Aorta (tissue), 5 donors: ENCODE measurements at regions not wholly inside any gene's neighbourhood (a gene's known extent, or its start where the extent isn't known, plus 50 kb on each side); places are given as distances from the start of the nearest gene placed in this dataset.
"Not testable (repeated sequence)": the region's sequence is repeated elsewhere in the genome, so short reads cannot be mapped to it uniquely, and the experiment has no call there.

ENCODE experiments used
- ATAC-seq: fragments of 200-7000 bp; cut with Tn5 transposase; one replicate; pipeline ENCODE4 v1.9.1; 2022; ENCODE audit warnings: moderate library complexity; ENCODE audit not compliant: low FRiP score
- DNase-seq, 2 donors: peaks; one replicate each; pipeline ENCODE4 v3.0.0-alpha.2; 2020
- H3K27ac ChIP-seq, 2 donors: one replicate each; pipeline ENCODE4 v1.5.1; 2013; ENCODE audit warnings: low read length in 2 of 2, mild to moderate bottlenecking in 2 of 2, moderate library complexity in 2 of 2, control low read depth in 1 of 2, inconsistent platforms in 1 of 2, low read depth in 1 of 2
- H3K27me3 ChIP-seq, 2 donors: one replicate each; pipeline ENCODE4 v1.6.1; 2013; ENCODE audit warnings: control low read depth in 1 of 2, low read length in 1 of 2, mild to moderate bottlenecking in 1 of 2, moderate library complexity in 1 of 2; ENCODE audit not compliant: insufficient read depth in 2 of 2, control insufficient read depth in 1 of 2
- H3K36me3 ChIP-seq, 2 donors: one replicate each; pipeline ENCODE4 v1.6.1; 2013; ENCODE audit warnings: control low read depth in 1 of 2, low read length in 1 of 2, mild to moderate bottlenecking in 1 of 2; ENCODE audit not compliant: insufficient read depth in 2 of 2, control insufficient read depth in 1 of 2
- H3K4me1 ChIP-seq, 2 donors: one replicate each; pipeline ENCODE4 v1.6.1; 2013; ENCODE audit warnings: low read length in 2 of 2, control low read depth in 1 of 2, mild to moderate bottlenecking in 1 of 2, moderate library complexity in 1 of 2; ENCODE audit not compliant: insufficient read depth in 2 of 2, control insufficient read depth in 1 of 2
- H3K4me3 ChIP-seq, 2 donors: one replicate each; pipeline ENCODE4 v1.5.1; 2013; ENCODE audit warnings: low read length in 2 of 2, control low read depth in 1 of 2, mild to moderate bottlenecking in 1 of 2
- H3K9me3 ChIP-seq: one replicate; pipeline ENCODE4 v1.6.1; 2013; ENCODE audit warnings: mild to moderate bottlenecking, low read length; ENCODE audit not compliant: control insufficient read depth
- WGBS, 2 donors: extraction: QIAGEN DNeasy Blood & Tissue Kit; methylation state at CpG; one replicate each; pipeline ENCODE4 v1.1.7; 2013; 5-methylcytosine and 5-hydroxymethylcytosine counted together
- intact Hi-C, 2 donors: fragments of 100-400 bp; cut with DNase I; formaldehyde crosslinking; loops; one replicate each; pipeline versions ENCODE4 v1.14.2 to v1.15.0; 2022
- donor health status: healthy with polysubstance abuse.
- donor health status: Bipolar disorder and iron deficiency.
- donor health status: DM: no; HTN: no; CAD: no.
- donor health status: DM: no; HTN: no; CAD: no.
- donor health status: DM: yes; HTN: yes; CAD: no.

- H3K9me3 ChIP-seq, H3K27ac ChIP-seq, DNase-seq, intact Hi-C loops, ATAC-seq, H3K4me1 ChIP-seq, H3K36me3 ChIP-seq, H3K27me3 ChIP-seq, H3K4me3 ChIP-seq: not testable (repeated sequence)
- WGBS, 2 donors: 96 to 97% methylated on average over 3 of the region's 3 CpGs
Observed at GRCh38 chr3:31327826-31328357, 204.8 kb upstream of the STT3B start.

GRCh38 chr3:31331278-31331677 is 201.4 kb upstream of the STT3B start:
- DNase-seq: no peak
- no peak overlapping the region for H3K27ac ChIP-seq
- WGBS, 2 donors: 91% methylated on average over 3 of the region's 3 CpGs
- H3K4me1 ChIP-seq: no peaks in the 10 kb centered on the region
- intact Hi-C loops: no loop called here
- peaks cover 1% of the 10 kb centered on the region for H3K9me3 ChIP-seq
- no peak for ATAC-seq
- H3K36me3 ChIP-seq: peaks cover 0 to 4% of the 10 kb centered on the region in 2 donors
- no peak overlapping the region for H3K4me3 ChIP-seq
- no peaks in the 10 kb centered on the region for H3K27me3 ChIP-seq

GRCh38 chr3:31341130-31341529 is 191.6 kb upstream of the STT3B start:
- no peaks in the 10 kb centered on the region for H3K36me3 ChIP-seq
- H3K4me1 ChIP-seq: no peaks in the 10 kb centered on the region
- H3K27ac ChIP-seq: no peak overlapping the region
- intact Hi-C loops: no loop called here
- 48 to 54% methylated on average over 2 of the region's 2 CpGs for WGBS, 2 donors
- no peaks in the 10 kb centered on the region for H3K9me3 ChIP-seq
- ATAC-seq (no peak), DNase-seq (no peak)
- no peaks in the 10 kb centered on the region for H3K27me3 ChIP-seq
- no peak overlapping the region for H3K4me3 ChIP-seq

GRCh38 chr3:31343075-31343474 is 189.7 kb upstream of the STT3B start:
- Histone ChIP-seq H3K9me3 (no peaks in the 10 kb centered on the region), H3K4me3 (no peak overlapping the region), H3K4me1 (no peaks in the 10 kb centered on the region), H3K36me3 (no peaks in the 10 kb centered on the region), H3K27ac (no peak overlapping the region), H3K27me3 (no peaks in the 10 kb centered on the region)
- intact Hi-C loops: no loop called here
- 64 to 67% methylated on average over 1 of the region's 1 CpG for WGBS, 2 donors
- DNase-seq (no peak), ATAC-seq (no peak)

- Histone ChIP-seq H3K9me3 (no peaks in the 10 kb centered on the region), H3K27me3 (no peaks in the 10 kb centered on the region), H3K36me3 (no peaks in the 10 kb centered on the region), H3K4me3 (no peak overlapping the region), H3K27ac (no peak overlapping the region), H3K4me1 (no peaks in the 10 kb centered on the region)
- 93 to 100% methylated on average over 2 of the region's 2 CpGs for WGBS, 2 donors
- intact Hi-C loops: no loop called here
- no peak for ATAC-seq
- no peak for DNase-seq
Observed at GRCh38 chr3:31345581-31345980, 187.1 kb upstream of the STT3B start.

- no peak for DNase-seq
- H3K9me3 ChIP-seq: no peaks in the 10 kb centered on the region
- no peaks in the 10 kb centered on the region for H3K36me3 ChIP-seq
- H3K4me1 ChIP-seq: no peaks in the 10 kb centered on the region
- no peak overlapping the region for H3K27ac ChIP-seq
- WGBS, 2 donors: 89 to 91% methylated on average over 5 of the region's 5 CpGs
- intact Hi-C loops: no loop called here
- ATAC-seq: no peak
- H3K4me3 ChIP-seq: no peak overlapping the region
- no peaks in the 10 kb centered on the region for H3K27me3 ChIP-seq
Observed at GRCh38 chr3:31346542-31346979, 186.2 kb upstream of the STT3B start.

GRCh38 chr3:31349001-31349748 is 183.6 kb upstream of the STT3B start:
- no peak overlapping the region for H3K4me3 ChIP-seq
- ATAC-seq (no peak), DNase-seq (no peak)
- 93 to 98% methylated on average over 1 of the region's 1 CpG for WGBS, 2 donors
- no peaks in the 10 kb centered on the region for H3K27me3 ChIP-seq
- H3K36me3 ChIP-seq: no peaks in the 10 kb centered on the region
- H3K27ac ChIP-seq: no peak overlapping the region
- no peaks in the 10 kb centered on the region for H3K9me3 ChIP-seq
- intact Hi-C loops: no loop called here
- H3K4me1 ChIP-seq: no peaks in the 10 kb centered on the region

GRCh38 chr3:31350307-31350706 is 182.4 kb upstream of the STT3B start:
- WGBS, 2 donors: 78 to 79% methylated on average over 2 of the region's 2 CpGs
- ATAC-seq: no peak

GRCh38 chr3:31352331-31352730 is 180.4 kb upstream of the STT3B start:
- DNase-seq (no peak), ATAC-seq (no peak)
- H3K36me3 ChIP-seq: no peaks in the 10 kb centered on the region
- H3K4me3 ChIP-seq: no peak overlapping the region
- no peak overlapping the region for H3K27ac ChIP-seq
- no peaks in the 10 kb centered on the region for H3K27me3 ChIP-seq
- intact Hi-C loops: no loop called here
- no peaks in the 10 kb centered on the region for H3K9me3 ChIP-seq
- H3K4me1 ChIP-seq: no peaks in the 10 kb centered on the region

More at GRCh38 chr3:31350307-31350706, 182.4 kb upstream of the STT3B start:
- Histone ChIP-seq H3K27ac (no peak overlapping the region), H3K9me3 (no peaks in the 10 kb centered on the region), H3K36me3 (no peaks in the 10 kb centered on the region), H3K4me3 (no peak overlapping the region), H3K4me1 (no peaks in the 10 kb centered on the region), H3K27me3 (no peaks in the 10 kb centered on the region)
- DNase-seq: no peak
- intact Hi-C loops: no loop called here
